ENCODE measurements at regions not wholly inside any gene's neighbourhood (a gene's known extent, or its start where the extent isn't known, plus 50 kb on each side); places are given as distances from the start of the nearest gene placed in this dataset.
"Not testable (repeated sequence)": the region's sequence is repeated elsewhere in the genome, so short reads cannot be mapped to it uniquely, and the experiment has no call there.

GRCh38 chr11:41803895-41804294, 344.4 kb upstream of the LRRC4C start:
- DNase-seq (ENCODE audit: low read depth in 2 of 2) = peak in 1 of 2 donors; percentile 47
- no peak overlapping the region for H3K9ac ChIP-seq (ENCODE audit: insufficient read depth, low read length)
- H3K79me2 ChIP-seq (ENCODE audit: control insufficient read depth, insufficient read depth, low read length) = no peaks in the 10 kb centered on the region
- H2AFZ ChIP-seq (ENCODE audit: low read length) = no peak overlapping the region
- no peaks in the 10 kb centered on the region for H3K36me3 ChIP-seq (ENCODE audit: control insufficient read depth, insufficient read depth, low read length)
- no peaks in the 10 kb centered on the region for H3K27me3 ChIP-seq (ENCODE audit: control insufficient read depth, insufficient read depth, low read length)
- H3K4me1 ChIP-seq (ENCODE audit: control insufficient read depth, extremely low read depth, insufficient read depth, low read length) = no peaks in the 10 kb centered on the region
- no peaks in the 10 kb centered on the region for H3K9me3 ChIP-seq (ENCODE audit: control insufficient read depth, insufficient read depth, low read depth, low read length)
- H3K4me2 ChIP-seq (ENCODE audit: extremely low read depth, insufficient read depth, low read length) = no peak overlapping the region
- no peak for TF ChIP-seq EZH2 (IDR thresholded peaks at IDR 0.05; ENCODE audit: low read length, missing control alignments)
- H3K4me3 ChIP-seq (replicated peaks in 1 of 4; ENCODE audit: control extremely low read depth in 1 of 4, insufficient read depth in 1 of 4, low read depth in 3 of 4, low read length in 4 of 4) = no peak overlapping the region
- no peaks in the 10 kb centered on the region for H4K20me1 ChIP-seq (ENCODE audit: control insufficient read depth, extremely low read depth, insufficient read depth, low read length)
- no peak overlapping the region for H3K27ac ChIP-seq (ENCODE audit: insufficient read depth, low read length)

DNA sequence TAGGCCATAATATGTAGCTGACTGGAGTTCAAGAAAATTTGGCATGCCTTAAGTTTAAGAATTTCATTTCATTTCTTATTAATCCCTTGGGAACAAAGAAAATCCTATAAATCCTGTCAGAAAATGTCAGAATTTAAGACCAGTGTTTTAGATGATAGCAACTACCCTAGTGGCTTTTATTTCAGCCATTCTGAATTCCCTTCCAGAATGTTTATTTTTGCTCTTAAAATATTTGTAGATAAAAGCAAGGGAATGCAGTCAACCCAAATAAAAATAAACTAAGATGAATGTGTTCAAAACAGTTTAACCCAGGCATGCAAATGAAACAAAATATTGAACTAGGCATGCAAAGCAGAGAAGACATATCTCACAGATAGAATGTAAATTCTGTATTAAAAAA, 356.9 kb upstream of the LRRC4C start:
- Histone ChIP-seq H3K4me1 (ENCODE audit: control insufficient read depth, extremely low read depth, insufficient read depth, low read length) (no peaks in the 10 kb centered on the region), H3K27ac (ENCODE audit: insufficient read depth, low read length) (no peak overlapping the region), H3K9ac (ENCODE audit: insufficient read depth, low read length) (no peak overlapping the region), H3K4me3 (replicated peaks in 1 of 4; ENCODE audit: control extremely low read depth in 1 of 4, insufficient read depth in 1 of 4, low read depth in 3 of 4, low read length in 4 of 4) (no peak overlapping the region), H3K79me2 (ENCODE audit: control insufficient read depth, insufficient read depth, low read length) (no peaks in the 10 kb centered on the region), H4K20me1 (ENCODE audit: control insufficient read depth, extremely low read depth, insufficient read depth, low read length) (no peaks in the 10 kb centered on the region), H2AFZ (ENCODE audit: low read length) (no peak overlapping the region), H3K4me2 (ENCODE audit: extremely low read depth, insufficient read depth, low read length) (no peak overlapping the region), H3K36me3 (ENCODE audit: control insufficient read depth, insufficient read depth, low read length) (no peaks in the 10 kb centered on the region), H3K9me3 (ENCODE audit: control insufficient read depth, insufficient read depth, low read depth, low read length) (no peaks in the 10 kb centered on the region), H3K27me3 (ENCODE audit: control insufficient read depth, insufficient read depth, low read length) (no peaks in the 10 kb centered on the region)
- no peak for DNase-seq (ENCODE audit: low read depth in 2 of 2)
- no peak for TF ChIP-seq CTCF (conservative IDR thresholded peaks at IDR 0.05 in 1 of 2, IDR thresholded peaks at IDR 0.05 in 1 of 2; ENCODE audit: low read depth in 1 of 2, low read length in 2 of 2)
- no peak for TF ChIP-seq EZH2 (IDR thresholded peaks at IDR 0.05; ENCODE audit: low read length, missing control alignments)

- DNase-seq (ENCODE audit: low read depth in 2 of 2); H3K79me2 ChIP-seq (ENCODE audit: control insufficient read depth, insufficient read depth, low read length); H4K20me1 ChIP-seq (ENCODE audit: control insufficient read depth, extremely low read depth, insufficient read depth, low read length); H3K4me2 ChIP-seq (ENCODE audit: extremely low read depth, insufficient read depth, low read length); H3K36me3 ChIP-seq (ENCODE audit: control insufficient read depth, insufficient read depth, low read length); H3K4me3 ChIP-seq (replicated peaks in 1 of 4; ENCODE audit: control extremely low read depth in 1 of 4, insufficient read depth in 1 of 4, low read depth in 3 of 4, low read length in 4 of 4); H3K4me1 ChIP-seq (ENCODE audit: control insufficient read depth, extremely low read depth, insufficient read depth, low read length); H3K9ac ChIP-seq (ENCODE audit: insufficient read depth, low read length); H2AFZ ChIP-seq (ENCODE audit: low read length); H3K27me3 ChIP-seq (ENCODE audit: control insufficient read depth, insufficient read depth, low read length); H3K27ac ChIP-seq (ENCODE audit: insufficient read depth, low read length); H3K9me3 ChIP-seq (ENCODE audit: control insufficient read depth, insufficient read depth, low read depth, low read length): not testable (repeated sequence)
These were observed 364.8 kb upstream of the LRRC4C start for GRCh38 chr11:41824287-41824686.

DNA sequence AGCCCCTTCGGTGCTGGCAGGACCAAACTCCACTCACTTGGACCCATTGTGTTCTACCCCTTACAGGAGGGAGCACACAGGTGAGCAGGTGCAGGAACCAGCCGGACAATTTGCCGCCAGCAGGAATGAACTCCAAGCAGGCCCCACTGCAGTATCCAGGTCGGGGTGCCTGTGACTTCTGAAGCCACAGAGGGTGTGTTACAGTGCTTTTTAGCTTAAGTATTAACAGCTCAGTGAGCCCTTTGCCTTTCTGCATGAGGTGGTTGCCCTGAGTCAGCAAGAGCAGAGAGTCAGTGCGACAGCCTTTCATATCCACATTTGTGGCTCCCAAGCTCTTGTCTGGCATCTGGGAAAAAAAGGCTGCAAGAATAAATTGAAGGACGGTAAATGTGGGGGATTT, 366.6 kb upstream of the LRRC4C start:
- Histone ChIP-seq H3K36me3 (ENCODE audit: control insufficient read depth, insufficient read depth, low read length) (no peaks in the 10 kb centered on the region), H3K4me1 (ENCODE audit: control insufficient read depth, extremely low read depth, insufficient read depth, low read length) (no peaks in the 10 kb centered on the region)

More for the DNA sequence above, 366.6 kb upstream of the LRRC4C start:
- Histone ChIP-seq H3K79me2 (ENCODE audit: control insufficient read depth, insufficient read depth, low read length) (no peaks in the 10 kb centered on the region), H3K27me3 (ENCODE audit: control insufficient read depth, insufficient read depth, low read length) (no peaks in the 10 kb centered on the region), H3K4me2 (ENCODE audit: extremely low read depth, insufficient read depth, low read length) (no peak overlapping the region), H3K4me3 (replicated peaks in 1 of 4; ENCODE audit: control extremely low read depth in 1 of 4, insufficient read depth in 1 of 4, low read depth in 3 of 4, low read length in 4 of 4) (no peak overlapping the region), H2AFZ (ENCODE audit: low read length) (no peak overlapping the region), H4K20me1 (ENCODE audit: control insufficient read depth, extremely low read depth, insufficient read depth, low read length) (no peaks in the 10 kb centered on the region), H3K9me3 (ENCODE audit: control insufficient read depth, insufficient read depth, low read depth, low read length) (no peaks in the 10 kb centered on the region), H3K9ac (ENCODE audit: insufficient read depth, low read length) (no peak overlapping the region), H3K27ac (ENCODE audit: insufficient read depth, low read length) (no peak overlapping the region)
- DNase-seq (ENCODE audit: low read depth in 2 of 2) = no peak
- TF ChIP-seq CTCF (conservative IDR thresholded peaks at IDR 0.05 in 1 of 2, IDR thresholded peaks at IDR 0.05 in 1 of 2; ENCODE audit: low read depth in 1 of 2, low read length in 2 of 2) (no peak), EZH2 (IDR thresholded peaks at IDR 0.05; ENCODE audit: low read length, missing control alignments) (no peak)
